ENCODE measurements at regions not wholly inside any gene's neighbourhood (a gene's known extent, or its start where the extent isn't known, plus 50 kb on each side); places are given as distances from the start of the nearest gene placed in this dataset.

DNA sequence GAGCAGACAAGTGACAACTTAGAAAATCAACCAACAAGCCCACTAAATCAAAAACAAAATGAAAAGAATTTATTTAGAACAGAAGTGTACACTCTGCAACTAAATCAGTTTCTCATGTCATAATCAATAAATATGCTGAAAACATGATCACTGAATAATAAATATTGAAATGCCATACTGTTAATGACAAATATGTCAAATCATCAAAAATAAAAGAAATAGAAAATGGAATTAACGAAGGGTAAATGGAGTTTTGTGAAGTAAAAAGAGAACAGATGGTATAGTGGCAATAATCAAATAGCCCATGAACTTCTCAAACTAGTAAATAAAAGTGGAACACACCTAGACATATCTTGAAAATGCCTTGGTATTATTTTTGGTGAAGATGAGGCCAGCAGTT is 744.9 kb downstream of the TAF11L14 start:
- TF ChIP-seq, protein P1, sequence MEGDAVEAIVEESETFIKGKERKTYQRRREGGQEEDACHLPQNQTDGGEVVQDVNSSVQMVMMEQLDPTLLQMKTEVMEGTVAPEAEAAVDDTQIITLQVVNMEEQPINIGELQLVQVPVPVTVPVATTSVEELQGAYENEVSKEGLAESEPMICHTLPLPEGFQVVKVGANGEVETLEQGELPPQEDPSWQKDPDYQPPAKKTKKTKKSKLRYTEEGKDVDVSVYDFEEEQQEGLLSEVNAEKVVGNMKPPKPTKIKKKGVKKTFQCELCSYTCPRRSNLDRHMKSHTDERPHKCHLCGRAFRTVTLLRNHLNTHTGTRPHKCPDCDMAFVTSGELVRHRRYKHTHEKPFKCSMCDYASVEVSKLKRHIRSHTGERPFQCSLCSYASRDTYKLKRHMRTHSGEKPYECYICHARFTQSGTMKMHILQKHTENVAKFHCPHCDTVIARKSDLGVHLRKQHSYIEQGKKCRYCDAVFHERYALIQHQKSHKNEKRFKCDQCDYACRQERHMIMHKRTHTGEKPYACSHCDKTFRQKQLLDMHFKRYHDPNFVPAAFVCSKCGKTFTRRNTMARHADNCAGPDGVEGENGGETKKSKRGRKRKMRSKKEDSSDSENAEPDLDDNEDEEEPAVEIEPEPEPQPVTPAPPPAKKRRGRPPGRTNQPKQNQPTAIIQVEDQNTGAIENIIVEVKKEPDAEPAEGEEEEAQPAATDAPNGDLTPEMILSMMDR (IDR thresholded peaks at IDR 0.05) = no peak
- TF ChIP-seq POLR2A (IDR thresholded peaks at IDR 0.05) = no peak

Data from Peyer's patch (tissue), 4 donors.